ENCODE measurements at regions not wholly inside any gene's neighbourhood (a gene's known extent, or its start where the extent isn't known, plus 50 kb on each side); places are given as distances from the start of the nearest gene placed in this dataset.

GRCh38 chr4:26226629-26227376, 94.0 kb upstream of the RBPJ start:
- H3K27ac ChIP-seq (ENCODE audit: low read depth, low read length, severe bottlenecking), result no peak overlapping the region
- WGBS, 2 experiments (ENCODE audit: insufficient coverage in 2 of 2), result 75 to 87% methylated on average over 3 to 4 of the region's 5 CpGs
- no peaks in the 10 kb centered on the region for H3K36me3 ChIP-seq (ENCODE audit: control insufficient read depth, insufficient read depth, low read length)
- no peak overlapping the region for H3K4me3 ChIP-seq (ENCODE audit: extremely low read depth, insufficient read depth, low read length, poor library complexity, severe bottlenecking)
- no peaks in the 10 kb centered on the region for H3K9me3 ChIP-seq (ENCODE audit: control insufficient read depth, low read length)
- peaks cover 2% of the 10 kb centered on the region for H3K4me1 ChIP-seq (ENCODE audit: control insufficient read depth, insufficient read depth, low read length, poor library complexity, severe bottlenecking)

GRCh38 chr4:26227601-26228229, 93.1 kb upstream of the RBPJ start:
- no peaks in the 10 kb centered on the region for H3K9me3 ChIP-seq (ENCODE audit: control insufficient read depth, low read length)
- H3K36me3 ChIP-seq (ENCODE audit: control insufficient read depth, insufficient read depth, low read length), result no peaks in the 10 kb centered on the region
- H3K4me3 ChIP-seq (ENCODE audit: extremely low read depth, insufficient read depth, low read length, poor library complexity, severe bottlenecking), result no peak overlapping the region
- whole genome bisulfite sequencing, 2 experiments (ENCODE audit: insufficient coverage in 2 of 2), result 96 to 97% methylated on average over 11 to 15 of the region's 15 CpGs
- H3K27ac ChIP-seq (ENCODE audit: low read depth, low read length, severe bottlenecking), result no peak overlapping the region
- H3K4me1 ChIP-seq (ENCODE audit: control insufficient read depth, insufficient read depth, low read length, poor library complexity, severe bottlenecking), result no peaks in the 10 kb centered on the region

- WGBS, 2 experiments (ENCODE audit: insufficient coverage in 2 of 2), result 70 to 80% methylated on average over 2 of the region's 2 CpGs
- H3K4me3 ChIP-seq (ENCODE audit: extremely low read depth, insufficient read depth, low read length, poor library complexity, severe bottlenecking), result no peak overlapping the region
- no peaks in the 10 kb centered on the region for H3K9me3 ChIP-seq (ENCODE audit: control insufficient read depth, low read length)
- no peaks in the 10 kb centered on the region for H3K4me1 ChIP-seq (ENCODE audit: control insufficient read depth, insufficient read depth, low read length, poor library complexity, severe bottlenecking)
- no peak overlapping the region for H3K27ac ChIP-seq (ENCODE audit: low read depth, low read length, severe bottlenecking)
- H3K36me3 ChIP-seq (ENCODE audit: control insufficient read depth, insufficient read depth, low read length), result no peaks in the 10 kb centered on the region
These were observed 91.9 kb upstream of the RBPJ start for GRCh38 chr4:26228883-26229282.

- Histone ChIP-seq H3K4me1 (ENCODE audit: control insufficient read depth, insufficient read depth, low read length, poor library complexity, severe bottlenecking) (no peaks in the 10 kb centered on the region), H3K36me3 (ENCODE audit: control insufficient read depth, insufficient read depth, low read length) (no peaks in the 10 kb centered on the region), H3K27ac (ENCODE audit: low read depth, low read length, severe bottlenecking) (no peak overlapping the region), H3K4me3 (ENCODE audit: extremely low read depth, insufficient read depth, low read length, poor library complexity, severe bottlenecking) (no peak overlapping the region), H3K9me3 (ENCODE audit: control insufficient read depth, low read length) (no peaks in the 10 kb centered on the region)
- 100% methylated on average over 1 of the region's 4 CpGs; no CpG with 5 or more reads in 1 of the 2 experiments for WGBS, 2 experiments (ENCODE audit: insufficient coverage in 2 of 2)
These were observed 90.8 kb upstream of the RBPJ start for GRCh38 chr4:26229974-26230373.

- WGBS, 2 experiments (ENCODE audit: insufficient coverage in 2 of 2), result 92 to 94% methylated on average over 4 of the region's 5 CpGs
- Histone ChIP-seq H3K4me3 (ENCODE audit: extremely low read depth, insufficient read depth, low read length, poor library complexity, severe bottlenecking) (no peak overlapping the region), H3K9me3 (ENCODE audit: control insufficient read depth, low read length) (no peaks in the 10 kb centered on the region), H3K4me1 (ENCODE audit: control insufficient read depth, insufficient read depth, low read length, poor library complexity, severe bottlenecking) (no peaks in the 10 kb centered on the region), H3K36me3 (ENCODE audit: control insufficient read depth, insufficient read depth, low read length) (no peaks in the 10 kb centered on the region), H3K27ac (ENCODE audit: low read depth, low read length, severe bottlenecking) (no peak overlapping the region)
These were observed 87.5 kb upstream of the RBPJ start for GRCh38 chr4:26233350-26233749.

GRCh38 chr4:26235500-26235899, 85.3 kb upstream of the RBPJ start:
- Histone ChIP-seq H3K4me3 (ENCODE audit: extremely low read depth, insufficient read depth, low read length, poor library complexity, severe bottlenecking) (no peak overlapping the region), H3K36me3 (ENCODE audit: control insufficient read depth, insufficient read depth, low read length) (no peaks in the 10 kb centered on the region), H3K4me1 (ENCODE audit: control insufficient read depth, insufficient read depth, low read length, poor library complexity, severe bottlenecking) (no peaks in the 10 kb centered on the region), H3K9me3 (ENCODE audit: control insufficient read depth, low read length) (no peaks in the 10 kb centered on the region), H3K27ac (ENCODE audit: low read depth, low read length, severe bottlenecking) (no peak overlapping the region)

GRCh38 chr4:26237916-26238315, 82.9 kb upstream of the RBPJ start:
- Histone ChIP-seq H3K36me3 (ENCODE audit: control insufficient read depth, insufficient read depth, low read length) (no peaks in the 10 kb centered on the region), H3K4me3 (ENCODE audit: extremely low read depth, insufficient read depth, low read length, poor library complexity, severe bottlenecking) (no peak overlapping the region), H3K4me1 (ENCODE audit: control insufficient read depth, insufficient read depth, low read length, poor library complexity, severe bottlenecking) (no peaks in the 10 kb centered on the region), H3K27ac (ENCODE audit: low read depth, low read length, severe bottlenecking) (no peak overlapping the region), H3K9me3 (ENCODE audit: control insufficient read depth, low read length) (no peaks in the 10 kb centered on the region)
- 95% methylated on average over 3 of the region's 5 CpGs; no CpG with 5 or more reads in 1 of the 2 experiments for WGBS, 2 experiments (ENCODE audit: insufficient coverage in 2 of 2)

- H3K4me3 ChIP-seq (ENCODE audit: extremely low read depth, insufficient read depth, low read length, poor library complexity, severe bottlenecking), result no peak overlapping the region
- whole genome bisulfite sequencing, 2 experiments (ENCODE audit: insufficient coverage in 2 of 2), result 46 to 75% methylated on average over 2 to 4 of the region's 4 CpGs
- peak overlapping the region; percentile 33 for H3K27ac ChIP-seq (ENCODE audit: low read depth, low read length, severe bottlenecking)
- no peaks in the 10 kb centered on the region for H3K4me1 ChIP-seq (ENCODE audit: control insufficient read depth, insufficient read depth, low read length, poor library complexity, severe bottlenecking)
- no peaks in the 10 kb centered on the region for H3K9me3 ChIP-seq (ENCODE audit: control insufficient read depth, low read length)
- no peaks in the 10 kb centered on the region for H3K36me3 ChIP-seq (ENCODE audit: control insufficient read depth, insufficient read depth, low read length)
These were observed 82.4 kb upstream of the RBPJ start for GRCh38 chr4:26238426-26238777.

GRCh38 chr4:26238778-26239679, 81.8 kb upstream of the RBPJ start:
- Histone ChIP-seq H3K4me3 (ENCODE audit: extremely low read depth, insufficient read depth, low read length, poor library complexity, severe bottlenecking) (no peak overlapping the region), H3K9me3 (ENCODE audit: control insufficient read depth, low read length) (no peaks in the 10 kb centered on the region), H3K27ac (ENCODE audit: low read depth, low read length, severe bottlenecking) (peak overlapping the region; percentile 33), H3K4me1 (ENCODE audit: control insufficient read depth, insufficient read depth, low read length, poor library complexity, severe bottlenecking) (no peaks in the 10 kb centered on the region), H3K36me3 (ENCODE audit: control insufficient read depth, insufficient read depth, low read length) (no peaks in the 10 kb centered on the region)
- WGBS, 2 experiments (ENCODE audit: insufficient coverage in 2 of 2), result 57 to 61% methylated on average over 10 to 12 of the region's 12 CpGs

GRCh38 chr4:26239801-26240200, 81.0 kb upstream of the RBPJ start:
- no peaks in the 10 kb centered on the region for H3K36me3 ChIP-seq (ENCODE audit: control insufficient read depth, insufficient read depth, low read length)
- no peak overlapping the region for H3K27ac ChIP-seq (ENCODE audit: low read depth, low read length, severe bottlenecking)
- no peak overlapping the region for H3K4me3 ChIP-seq (ENCODE audit: extremely low read depth, insufficient read depth, low read length, poor library complexity, severe bottlenecking)
- 82 to 85% methylated on average over 3 to 4 of the region's 5 CpGs for WGBS, 2 experiments (ENCODE audit: insufficient coverage in 2 of 2)
- H3K9me3 ChIP-seq (ENCODE audit: control insufficient read depth, low read length), result no peaks in the 10 kb centered on the region
- no peaks in the 10 kb centered on the region for H3K4me1 ChIP-seq (ENCODE audit: control insufficient read depth, insufficient read depth, low read length, poor library complexity, severe bottlenecking)
